ACC112 (cell line): ENCODE measurements at regions not wholly inside any gene's neighbourhood (a gene's known extent, or its start where the extent isn't known, plus 50 kb on each side); places are given as distances from the start of the nearest gene placed in this dataset.
A peak's percentile ranks its signal among the peaks of the same experiment; 100 is the strongest.

Experiments used
- H2AFZ ChIP-seq: fragments of 200-600 bp; sonication (generic); one replicate; pipeline ENCODE4 v1.6.0; 2017; ENCODE audit warnings: antibody characterized with exemption, low read length; ENCODE audit not compliant: unreplicated experiment
- H3K27ac ChIP-seq: fragments of 200-600 bp; sonication (generic); 2 replicates; pipeline ENCODE4 v1.5.1; 2014; ENCODE audit warnings: low read depth, mild to moderate bottlenecking, antibody characterized with exemption, low read length, moderate library complexity
- H3K27me3 ChIP-seq: fragments of 200-600 bp; sonication (generic); 2 replicates; pipeline ENCODE4 v1.6.1; 2014; ENCODE audit warnings: mild to moderate bottlenecking, antibody characterized with exemption, low read length, moderate library complexity, mixed read lengths; ENCODE audit not compliant: insufficient read depth
- H3K36me3 ChIP-seq: fragments of 200-600 bp; sonication (generic); 2 replicates; pipeline ENCODE4 v1.6.1; 2016; ENCODE audit warnings: mild to moderate bottlenecking, antibody characterized with exemption, low read length, moderate library complexity, mixed read lengths; ENCODE audit not compliant: insufficient read depth
- H3K4me1 ChIP-seq: fragments of 200-600 bp; sonication (generic); one replicate; pipeline ENCODE4 v1.6.1; 2016; ENCODE audit warnings: low read length, mixed read lengths; ENCODE audit not compliant: insufficient read depth, unreplicated experiment, control insufficient read depth
- H3K4me3 ChIP-seq: fragments of 200-600 bp; sonication (generic); 2 replicates; pipeline ENCODE4 v1.5.1; 2014; ENCODE audit warnings: mild to moderate bottlenecking, low read depth, low read length
- H3K79me2 ChIP-seq: fragments of 200-600 bp; sonication (generic); one replicate; pipeline ENCODE4 v1.6.0; 2016; ENCODE audit warnings: low read length; ENCODE audit not compliant: control insufficient read depth, unreplicated experiment, insufficient read depth

GRCh38 chr15:29631076-29632070 is 190.9 kb downstream of the TJP1 start:
- H3K27me3 ChIP-seq: peaks cover 11% of the 10 kb centered on the region
- H3K36me3 ChIP-seq: no peaks in the 10 kb centered on the region
- H3K4me1 ChIP-seq: no peaks in the 10 kb centered on the region
- H3K4me3 ChIP-seq: no peak overlapping the region
- H2AFZ ChIP-seq: no peak overlapping the region
- no peaks in the 10 kb centered on the region for H3K79me2 ChIP-seq
- H3K27ac ChIP-seq: no peak overlapping the region

GRCh38 chr15:29624271-29624670 is 198.0 kb downstream of the TJP1 start:
- H2AFZ ChIP-seq: no peak overlapping the region

GRCh38 chr15:29623116-29623639 is 199.1 kb downstream of the TJP1 start:
- Histone ChIP-seq H3K79me2 (no peaks in the 10 kb centered on the region), H3K27me3 (peaks cover 12% of the 10 kb centered on the region)

More at GRCh38 chr15:29624271-29624670, 198.0 kb downstream of the TJP1 start:
- no peak overlapping the region for H3K4me3 ChIP-seq
- no peaks in the 10 kb centered on the region for H3K4me1 ChIP-seq
- no peaks in the 10 kb centered on the region for H3K79me2 ChIP-seq
- H3K27me3 ChIP-seq: peaks cover 12% of the 10 kb centered on the region
- H3K27ac ChIP-seq: no peak overlapping the region
- no peaks in the 10 kb centered on the region for H3K36me3 ChIP-seq

GRCh38 chr15:29622637-29623036 is 199.6 kb downstream of the TJP1 start:
- peaks cover 12% of the 10 kb centered on the region for H3K27me3 ChIP-seq
- H3K36me3 ChIP-seq: no peaks in the 10 kb centered on the region
- no peak overlapping the region for H3K27ac ChIP-seq
- H3K4me1 ChIP-seq: no peaks in the 10 kb centered on the region
- H3K4me3 ChIP-seq: no peak overlapping the region
- no peak overlapping the region for H2AFZ ChIP-seq
- no peaks in the 10 kb centered on the region for H3K79me2 ChIP-seq

More at GRCh38 chr15:29623116-29623639, 199.1 kb downstream of the TJP1 start:
- Histone ChIP-seq H3K4me1 (no peaks in the 10 kb centered on the region), H3K4me3 (no peak overlapping the region), H3K36me3 (no peaks in the 10 kb centered on the region), H2AFZ (no peak overlapping the region), H3K27ac (no peak overlapping the region)

- peaks cover 2% of the 10 kb centered on the region for H3K4me1 ChIP-seq
- no peak overlapping the region for H3K4me3 ChIP-seq
- peaks cover 11% of the 10 kb centered on the region for H3K27me3 ChIP-seq
- H3K27ac ChIP-seq: no peak overlapping the region
- no peaks in the 10 kb centered on the region for H3K79me2 ChIP-seq
- H2AFZ ChIP-seq: no peak overlapping the region
- H3K36me3 ChIP-seq: no peaks in the 10 kb centered on the region
Measured at GRCh38 chr15:29621616-29622015, 200.7 kb downstream of the TJP1 start.

- no peaks in the 10 kb centered on the region for H3K36me3 ChIP-seq
- no peak overlapping the region for H3K4me3 ChIP-seq
- H3K79me2 ChIP-seq: no peaks in the 10 kb centered on the region
- H3K27me3 ChIP-seq: no peaks in the 10 kb centered on the region
- peaks cover 13% of the 10 kb centered on the region for H3K4me1 ChIP-seq
- H3K27ac ChIP-seq: no peak overlapping the region
- no peak overlapping the region for H2AFZ ChIP-seq
Measured at GRCh38 chr15:29618586-29618985, 203.7 kb downstream of the TJP1 start.

GRCh38 chr15:29616512-29616911 is 205.8 kb downstream of the TJP1 start:
- no peaks in the 10 kb centered on the region for H3K27me3 ChIP-seq
- H3K4me1 ChIP-seq: peaks cover 34% of the 10 kb centered on the region
- no peaks in the 10 kb centered on the region for H3K79me2 ChIP-seq
- H2AFZ ChIP-seq: peak overlapping the region; percentile 31
- no peaks in the 10 kb centered on the region for H3K36me3 ChIP-seq
- peak overlapping the region; percentile 28 for H3K27ac ChIP-seq
- peak overlapping the region; percentile 1; the same call in 1 of the 2 replicates for H3K4me3 ChIP-seq

- Histone ChIP-seq H3K27ac (no peak overlapping the region), H3K4me1 (peaks cover 37% of the 10 kb centered on the region), H3K79me2 (no peaks in the 10 kb centered on the region), H3K27me3 (no peaks in the 10 kb centered on the region), H2AFZ (peak overlapping the region; percentile 31), H3K36me3 (no peaks in the 10 kb centered on the region), H3K4me3 (no peak overlapping the region)
Measured at GRCh38 chr15:29615791-29616190, 206.5 kb downstream of the TJP1 start.

GRCh38 chr15:29613951-29614382 is 208.3 kb downstream of the TJP1 start:
- no peaks in the 10 kb centered on the region for H3K36me3 ChIP-seq
- H3K79me2 ChIP-seq: no peaks in the 10 kb centered on the region
- no peak overlapping the region for H3K4me3 ChIP-seq
- H2AFZ ChIP-seq: no peak overlapping the region
- H3K27me3 ChIP-seq: no peaks in the 10 kb centered on the region
- H3K4me1 ChIP-seq: peaks cover 37% of the 10 kb centered on the region
- no peak overlapping the region for H3K27ac ChIP-seq

- Histone ChIP-seq H3K79me2 (no peaks in the 10 kb centered on the region), H3K27me3 (no peaks in the 10 kb centered on the region), H3K4me1 (peaks cover 37% of the 10 kb centered on the region), H3K4me3 (peak overlapping the region; percentile 58), H3K27ac (peak overlapping the region; percentile 96), H3K36me3 (no peaks in the 10 kb centered on the region), H2AFZ (peak overlapping the region; percentile 49)
Measured at GRCh38 chr15:29612701-29613100, 209.6 kb downstream of the TJP1 start.
